Posterior cingulate gyrus (tissue), 11 donors: ENCODE measurements at regions not wholly inside any gene's neighbourhood (a gene's known extent, or its start where the extent isn't known, plus 50 kb on each side); places are given as distances from the start of the nearest gene placed in this dataset.
"Not testable (repeated sequence)": the region's sequence is repeated elsewhere in the genome, so short reads cannot be mapped to it uniquely, and the experiment has no call there.

Experiments used
- DNase-seq, 10 donors: peaks; one replicate each; pipeline versions ENCODE4 v3.0.0 to v3.0.0-alpha.2; 2020 to 2021; ENCODE audit warnings: mixed read lengths in 3 of 10
- intact Hi-C: fragments of 100-400 bp; cut with DNase I; formaldehyde crosslinking; loops from one replicate; pipeline ENCODE4 v1.15.1; 2023

- DNase-seq: no peak
- intact Hi-C loops: no loop called here
Observed at GRCh38 chr17:14460516-14461226, 159.8 kb downstream of the HS3ST3B1 start.

GRCh38 chr17:14459955-14460354, 159.1 kb downstream of the HS3ST3B1 start:
- intact Hi-C loops: no loop called here

GRCh38 chr17:14458724-14459123, 157.8 kb downstream of the HS3ST3B1 start:
- DNase-seq: no peak
- intact Hi-C loops: no loop called here

More at GRCh38 chr17:14459955-14460354, 159.1 kb downstream of the HS3ST3B1 start:
- DNase-seq: no peak

GRCh38 chr17:14454746-14455145, 153.9 kb downstream of the HS3ST3B1 start:
- DNase-seq: no peak
- intact Hi-C loops: no loop called here

GRCh38 chr17:14452856-14453255, 152.0 kb downstream of the HS3ST3B1 start:
- intact Hi-C loops: no loop called here
- DNase-seq: no peak

GRCh38 chr17:14451729-14452191, 150.9 kb downstream of the HS3ST3B1 start:
- no peak for DNase-seq
- intact Hi-C loops: no loop called here

- intact Hi-C loops: no loop called here
- no peak for DNase-seq
Observed at GRCh38 chr17:14448818-14449217, 147.9 kb downstream of the HS3ST3B1 start.

GRCh38 chr17:14446825-14447224, 145.9 kb downstream of the HS3ST3B1 start:
- intact Hi-C loops: no loop called here
- DNase-seq: no peak

GRCh38 chr17:14444915-14445314, 144.0 kb downstream of the HS3ST3B1 start:
- intact Hi-C loops: no loop called here
- no peak for DNase-seq

GRCh38 chr17:14442798-14443528, 142.1 kb downstream of the HS3ST3B1 start:
- intact Hi-C loops: no loop called here
- no peak for DNase-seq

- intact Hi-C loops: no loop called here
- DNase-seq: no peak
Observed at GRCh38 chr17:14437176-14437575, 136.3 kb downstream of the HS3ST3B1 start.

GRCh38 chr17:14436266-14436665, 135.4 kb downstream of the HS3ST3B1 start:
- no peak for DNase-seq
- intact Hi-C loops: no loop called here

- no peak for DNase-seq
- intact Hi-C loops: no loop called here
Observed at GRCh38 chr17:14434506-14434905, 133.6 kb downstream of the HS3ST3B1 start.

GRCh38 chr17:14432079-14432478, 131.2 kb downstream of the HS3ST3B1 start:
- intact Hi-C loops: no loop called here
- no peak for DNase-seq

- DNase-seq: no peak
- intact Hi-C loops: no loop called here
Observed at GRCh38 chr17:14429084-14429483, 128.2 kb downstream of the HS3ST3B1 start.

GRCh38 chr17:14428648-14429029, 127.8 kb downstream of the HS3ST3B1 start:
- DNase-seq: no peak
- intact Hi-C loops: no loop called here

- intact Hi-C loops: no loop called here
- DNase-seq: no peak
Observed at GRCh38 chr17:14427900-14428647, 127.2 kb downstream of the HS3ST3B1 start.

GRCh38 chr17:14423156-14423555, 122.3 kb downstream of the HS3ST3B1 start:
- DNase-seq, intact Hi-C loops: not testable (repeated sequence)

- no peak for DNase-seq
- intact Hi-C loops: no loop called here
Observed at GRCh38 chr17:14417336-14417735, 116.5 kb downstream of the HS3ST3B1 start.

- intact Hi-C loops: no loop called here
- no peak for DNase-seq
Observed at GRCh38 chr17:14409292-14409691, 108.4 kb downstream of the HS3ST3B1 start.

- intact Hi-C loops: no loop called here
- no peak for DNase-seq
Observed at GRCh38 chr17:14407541-14407940, 106.7 kb downstream of the HS3ST3B1 start.
